ENCODE measurements at regions not wholly inside any gene's neighbourhood (a gene's known extent, or its start where the extent isn't known, plus 50 kb on each side); places are given as distances from the start of the nearest gene placed in this dataset.

GRCh38 chr3:65251375-65251774 is 563.6 kb upstream of the ADAMTS9 start:
- TF ChIP-seq, protein P1, sequence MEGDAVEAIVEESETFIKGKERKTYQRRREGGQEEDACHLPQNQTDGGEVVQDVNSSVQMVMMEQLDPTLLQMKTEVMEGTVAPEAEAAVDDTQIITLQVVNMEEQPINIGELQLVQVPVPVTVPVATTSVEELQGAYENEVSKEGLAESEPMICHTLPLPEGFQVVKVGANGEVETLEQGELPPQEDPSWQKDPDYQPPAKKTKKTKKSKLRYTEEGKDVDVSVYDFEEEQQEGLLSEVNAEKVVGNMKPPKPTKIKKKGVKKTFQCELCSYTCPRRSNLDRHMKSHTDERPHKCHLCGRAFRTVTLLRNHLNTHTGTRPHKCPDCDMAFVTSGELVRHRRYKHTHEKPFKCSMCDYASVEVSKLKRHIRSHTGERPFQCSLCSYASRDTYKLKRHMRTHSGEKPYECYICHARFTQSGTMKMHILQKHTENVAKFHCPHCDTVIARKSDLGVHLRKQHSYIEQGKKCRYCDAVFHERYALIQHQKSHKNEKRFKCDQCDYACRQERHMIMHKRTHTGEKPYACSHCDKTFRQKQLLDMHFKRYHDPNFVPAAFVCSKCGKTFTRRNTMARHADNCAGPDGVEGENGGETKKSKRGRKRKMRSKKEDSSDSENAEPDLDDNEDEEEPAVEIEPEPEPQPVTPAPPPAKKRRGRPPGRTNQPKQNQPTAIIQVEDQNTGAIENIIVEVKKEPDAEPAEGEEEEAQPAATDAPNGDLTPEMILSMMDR (IDR thresholded peaks at IDR 0.05) = no peak
- TF ChIP-seq ZFX (IDR thresholded peaks at IDR 0.05; ENCODE audit: borderline replicate concordance) = no peak
- no peak overlapping the region for H3K27ac ChIP-seq

GRCh38 chr3:65246561-65246960 is 558.8 kb upstream of the ADAMTS9 start:
- TF ChIP-seq ZFX (IDR thresholded peaks at IDR 0.05; ENCODE audit: borderline replicate concordance) = no peak
- TF ChIP-seq, protein P1 (IDR thresholded peaks at IDR 0.05) = no peak
- no peak overlapping the region for H3K27ac ChIP-seq

- no peak overlapping the region for H3K27ac ChIP-seq
- TF ChIP-seq ZFX (IDR thresholded peaks at IDR 0.05; ENCODE audit: borderline replicate concordance) = no peak
- TF ChIP-seq, protein P1 (IDR thresholded peaks at IDR 0.05) = 0 out of 2 replicates have a peak, but pooled peaks have one; percentile 12
Observed at GRCh38 chr3:65245133-65246063, 557.6 kb upstream of the ADAMTS9 start.

DNA sequence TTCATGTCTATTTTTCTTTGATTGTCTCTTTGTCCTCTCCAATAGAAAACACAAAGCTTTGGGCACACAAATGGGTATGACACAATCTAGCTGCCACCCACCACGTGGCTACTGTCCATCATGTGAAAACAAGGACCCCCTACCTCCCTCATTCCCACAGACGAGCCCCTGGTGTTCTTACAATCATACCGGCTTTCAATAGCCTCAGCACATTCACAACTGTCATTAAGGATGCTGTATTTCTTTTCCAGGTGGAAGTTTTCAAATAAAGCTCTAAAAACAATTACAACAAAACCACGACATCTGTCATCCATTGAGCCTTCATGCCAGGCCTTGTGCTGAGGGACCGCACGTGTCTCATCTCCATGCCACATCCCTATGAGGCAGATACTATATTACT is 552.6 kb upstream of the ADAMTS9 start:
- H3K27ac ChIP-seq = no peak overlapping the region
- TF ChIP-seq, protein P1 (IDR thresholded peaks at IDR 0.05) = no peak
- no peak for TF ChIP-seq ZFX (IDR thresholded peaks at IDR 0.05; ENCODE audit: borderline replicate concordance)

DNA sequence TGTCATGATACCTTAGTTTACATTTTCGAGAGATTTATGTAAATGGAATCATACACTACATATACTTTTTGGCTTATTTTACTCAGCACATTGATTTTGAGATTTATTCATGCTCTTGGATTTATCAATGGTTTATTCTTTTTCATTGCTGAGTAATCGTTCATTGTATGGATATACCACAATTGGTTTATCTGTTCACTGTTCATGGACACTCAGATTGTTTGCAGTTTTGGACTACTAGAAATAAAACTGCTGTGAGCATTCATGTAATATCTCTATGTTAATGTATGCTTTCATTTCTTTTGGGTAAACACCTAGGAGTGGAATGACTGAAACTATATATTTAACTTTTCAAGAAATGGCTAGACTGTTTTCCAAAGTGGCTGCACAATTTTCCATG is 550.9 kb upstream of the ADAMTS9 start:
- H3K27ac ChIP-seq = no peak overlapping the region
- TF ChIP-seq ZFX (IDR thresholded peaks at IDR 0.05; ENCODE audit: borderline replicate concordance) = no peak

DNA sequence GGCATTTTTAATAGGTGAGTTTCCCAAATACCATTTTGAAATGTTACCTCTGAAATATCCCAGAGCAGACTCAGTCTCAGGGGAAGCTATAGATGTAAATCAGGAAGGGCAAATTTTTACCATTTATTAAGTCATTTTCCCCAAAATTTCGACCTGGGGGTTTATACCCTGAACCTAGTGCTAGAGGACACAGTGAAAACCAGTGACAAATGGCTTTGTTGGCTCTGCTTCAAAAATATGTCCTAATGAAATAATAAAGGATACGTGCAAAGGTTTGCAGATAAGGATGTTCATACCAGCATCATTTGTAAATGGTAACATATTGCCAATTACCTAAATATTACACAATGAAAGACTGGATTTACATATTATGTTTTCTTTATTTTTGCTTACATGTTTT is 546.7 kb upstream of the ADAMTS9 start:
- TF ChIP-seq, protein P1 (IDR thresholded peaks at IDR 0.05) = no peak
- no peak for TF ChIP-seq ZFX (IDR thresholded peaks at IDR 0.05; ENCODE audit: borderline replicate concordance)
- H3K27ac ChIP-seq = no peak overlapping the region

GRCh38 chr3:65233561-65233960 is 545.8 kb upstream of the ADAMTS9 start:
- TF ChIP-seq, protein P1 (IDR thresholded peaks at IDR 0.05) = no peak
- TF ChIP-seq ZFX (IDR thresholded peaks at IDR 0.05; ENCODE audit: borderline replicate concordance) = no peak
- no peak overlapping the region for H3K27ac ChIP-seq
